ENCODE measurements at regions not wholly inside any gene's neighbourhood (a gene's known extent, or its start where the extent isn't known, plus 50 kb on each side); places are given as distances from the start of the nearest gene placed in this dataset.

- Mint-ChIP-seq H3K27me3 (ENCODE audit: low read depth) (no peaks in the 10 kb centered on the region), H3K9me3 (no peaks in the 10 kb centered on the region), H3K4me1 (peaks cover 18% of the 10 kb centered on the region), H3K27ac (ENCODE audit: unreplicated experiment) (no peak overlapping the region), H3K4me3 (no peak overlapping the region), H3K36me3 (ENCODE audit: low read depth) (no peaks in the 10 kb centered on the region)
- no peak for DNase-seq (ENCODE audit: low read depth, low spot score)
- no peak for TF ChIP-seq CTCF (conservative IDR thresholded peaks at IDR 0.05)
Measured at GRCh38 chr11:128407962-128408361, 179.4 kb downstream of the ETS1 start.

- TF ChIP-seq CTCF (conservative IDR thresholded peaks at IDR 0.05), result no peak
- Mint-ChIP-seq H3K27ac (ENCODE audit: unreplicated experiment) (no peak overlapping the region), H3K4me1 (peaks cover 12% of the 10 kb centered on the region), H3K4me3 (no peak overlapping the region), H3K36me3 (ENCODE audit: low read depth) (no peaks in the 10 kb centered on the region), H3K9me3 (no peaks in the 10 kb centered on the region), H3K27me3 (ENCODE audit: low read depth) (no peaks in the 10 kb centered on the region)
- DNase-seq (ENCODE audit: low read depth, low spot score), result no peak
Measured at GRCh38 chr11:128405714-128406662, 181.4 kb downstream of the ETS1 start.

DNA sequence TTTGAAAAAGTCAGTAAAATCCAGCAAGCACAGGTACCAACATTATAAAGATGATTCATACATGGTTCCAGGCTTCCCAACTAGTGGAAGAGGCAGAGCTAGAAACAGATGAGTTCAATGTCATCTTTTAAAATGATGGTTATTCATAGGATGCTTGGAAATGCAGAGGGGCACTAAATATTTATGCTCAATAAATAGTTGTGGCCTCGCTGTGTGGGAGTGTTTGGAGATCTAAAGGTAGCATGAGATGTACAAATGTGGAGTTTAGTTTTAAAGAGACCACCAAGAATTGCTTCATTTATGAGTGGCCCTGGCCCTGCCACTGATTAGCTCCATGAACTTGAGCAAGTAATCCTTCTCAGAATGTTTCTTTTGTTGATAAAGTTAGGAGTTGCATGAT lies 182.2 kb downstream of the ETS1 start:
- H3K4me3 Mint-ChIP-seq, result no peak overlapping the region
- H3K36me3 Mint-ChIP-seq (ENCODE audit: low read depth), result no peaks in the 10 kb centered on the region
- no peaks in the 10 kb centered on the region for H3K27me3 Mint-ChIP-seq (ENCODE audit: low read depth)
- no peak for DNase-seq (ENCODE audit: low read depth, low spot score)
- no peaks in the 10 kb centered on the region for H3K9me3 Mint-ChIP-seq
- no peak for TF ChIP-seq CTCF (conservative IDR thresholded peaks at IDR 0.05)
- H3K4me1 Mint-ChIP-seq, result peaks cover 12% of the 10 kb centered on the region
- no peak overlapping the region for H3K27ac Mint-ChIP-seq (ENCODE audit: unreplicated experiment)

DNA sequence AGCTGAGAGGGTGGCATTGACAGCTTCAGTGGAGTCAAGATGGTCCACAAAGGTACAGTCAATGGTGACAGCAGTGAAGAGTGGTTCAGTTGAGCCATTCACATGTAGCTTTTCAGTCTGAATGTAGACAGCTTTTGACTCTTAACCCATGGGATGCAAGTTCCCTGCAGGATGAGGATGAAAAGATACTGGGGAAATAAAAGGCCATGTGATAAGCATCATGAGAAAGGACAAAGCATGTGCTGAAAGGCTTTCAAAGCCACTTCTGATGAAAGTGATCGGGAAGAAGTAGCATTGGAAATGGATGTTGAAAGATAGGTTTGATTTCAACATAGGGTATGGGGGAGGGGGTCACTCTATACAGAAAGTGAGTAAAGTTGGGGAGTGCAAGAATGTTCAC lies 182.9 kb downstream of the ETS1 start:
- Mint-ChIP-seq H3K4me3 (no peak overlapping the region), H3K36me3 (ENCODE audit: low read depth) (no peaks in the 10 kb centered on the region), H3K27me3 (ENCODE audit: low read depth) (no peaks in the 10 kb centered on the region), H3K4me1 (peaks cover 12% of the 10 kb centered on the region), H3K9me3 (no peaks in the 10 kb centered on the region), H3K27ac (ENCODE audit: unreplicated experiment) (no peak overlapping the region)
- TF ChIP-seq CTCF (conservative IDR thresholded peaks at IDR 0.05), result no peak
- no peak for DNase-seq (ENCODE audit: low read depth, low spot score)

GRCh38 chr11:128400382-128401203 lies 186.8 kb downstream of the ETS1 start:
- no peak for TF ChIP-seq CTCF (conservative IDR thresholded peaks at IDR 0.05)
- Mint-ChIP-seq H3K27me3 (ENCODE audit: low read depth) (no peaks in the 10 kb centered on the region), H3K27ac (ENCODE audit: unreplicated experiment) (no peak overlapping the region), H3K36me3 (ENCODE audit: low read depth) (no peaks in the 10 kb centered on the region), H3K9me3 (peaks cover under 1% of the 10 kb centered on the region), H3K4me1 (peaks cover 6% of the 10 kb centered on the region), H3K4me3 (no peak overlapping the region)
- no peak for DNase-seq (ENCODE audit: low read depth, low spot score)

All from neural crest cell (in vitro differentiated cells).